Activated naive CD8-positive, alpha-beta T cell treated with anti-CD3 and anti-CD28 coated beads, Interleukin-2, amount 50 U/mL, for 24 hours (primary cell): ENCODE measurements at regions not wholly inside any gene's neighbourhood (a gene's known extent, or its start where the extent isn't known, plus 50 kb on each side); places are given as distances from the start of the nearest gene placed in this dataset.

ENCODE experiments used
- ATAC-seq: fragments of 150-1000 bp; cut with Tn5 transposase; one replicate; pipeline ENCODE4 v1.10.0; 2021
- DNase-seq: peaks from one replicate; pipeline ENCODE4 v3.0.0; 2021
- H3K27ac Mint-ChIP-seq: one replicate; pipeline ENCODE4 v1.8.0; 2021; ENCODE audit warnings: mild to moderate bottlenecking, mixed read lengths
- H3K27me3 Mint-ChIP-seq: one replicate; pipeline ENCODE4 v1.8.0; 2021; ENCODE audit warnings: mixed read lengths
- H3K36me3 Mint-ChIP-seq: one replicate; pipeline ENCODE4 v1.8.0; 2021; ENCODE audit warnings: low read depth, mixed read lengths
- H3K4me1 Mint-ChIP-seq: one replicate; pipeline ENCODE4 v1.8.0; 2021; ENCODE audit warnings: mixed read lengths
- H3K4me3 Mint-ChIP-seq: one replicate; pipeline ENCODE4 v1.8.0; 2021; ENCODE audit warnings: mild to moderate bottlenecking, moderate library complexity, mixed read lengths
- H3K9me3 Mint-ChIP-seq: one replicate; pipeline ENCODE4 v1.8.0; 2021; ENCODE audit warnings: mixed read lengths

GRCh38 chr10:10327934-10328333, 689.7 kb upstream of the CELF2 start:
- Mint-ChIP-seq H3K9me3 (no peaks in the 10 kb centered on the region), H3K4me3 (no peak overlapping the region), H3K27ac (no peak overlapping the region), H3K27me3 (peaks cover 4% of the 10 kb centered on the region), H3K4me1 (no peaks in the 10 kb centered on the region), H3K36me3 (no peaks in the 10 kb centered on the region)
- ATAC-seq = no peak
- no peak for DNase-seq

DNA sequence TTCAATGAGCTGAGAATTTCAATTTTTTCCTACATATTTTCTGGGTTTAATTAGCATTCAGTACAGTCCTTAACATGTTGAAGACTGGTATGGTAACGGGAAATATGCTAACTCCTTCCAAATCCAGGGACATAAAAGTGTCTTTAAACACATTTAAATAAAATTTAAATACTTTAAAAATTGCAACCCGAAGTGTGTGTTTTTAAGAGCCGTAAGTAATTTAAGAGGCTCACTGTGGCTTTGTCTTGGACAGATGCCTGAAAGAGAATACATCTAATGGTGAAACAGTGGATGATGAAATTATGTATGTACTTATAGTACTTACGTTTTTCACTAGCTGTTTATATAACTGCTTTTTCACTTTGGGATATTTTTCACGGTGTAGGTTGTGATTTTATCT, 687.3 kb upstream of the CELF2 start:
- no peak for ATAC-seq
- no peak overlapping the region for H3K27ac Mint-ChIP-seq
- no peak overlapping the region for H3K4me3 Mint-ChIP-seq
- H3K9me3 Mint-ChIP-seq = no peaks in the 10 kb centered on the region
- no peaks in the 10 kb centered on the region for H3K4me1 Mint-ChIP-seq
- no peak for DNase-seq
- peaks cover 9% of the 10 kb centered on the region for H3K27me3 Mint-ChIP-seq
- H3K36me3 Mint-ChIP-seq = no peaks in the 10 kb centered on the region

- DNase-seq (no peak), ATAC-seq (no peak)
- Mint-ChIP-seq H3K27me3 (peaks cover 13% of the 10 kb centered on the region), H3K4me1 (no peaks in the 10 kb centered on the region), H3K9me3 (no peaks in the 10 kb centered on the region), H3K4me3 (no peak overlapping the region), H3K36me3 (no peaks in the 10 kb centered on the region), H3K27ac (no peak overlapping the region)
These were observed 684.9 kb upstream of the CELF2 start for GRCh38 chr10:10332786-10333185.

DNA sequence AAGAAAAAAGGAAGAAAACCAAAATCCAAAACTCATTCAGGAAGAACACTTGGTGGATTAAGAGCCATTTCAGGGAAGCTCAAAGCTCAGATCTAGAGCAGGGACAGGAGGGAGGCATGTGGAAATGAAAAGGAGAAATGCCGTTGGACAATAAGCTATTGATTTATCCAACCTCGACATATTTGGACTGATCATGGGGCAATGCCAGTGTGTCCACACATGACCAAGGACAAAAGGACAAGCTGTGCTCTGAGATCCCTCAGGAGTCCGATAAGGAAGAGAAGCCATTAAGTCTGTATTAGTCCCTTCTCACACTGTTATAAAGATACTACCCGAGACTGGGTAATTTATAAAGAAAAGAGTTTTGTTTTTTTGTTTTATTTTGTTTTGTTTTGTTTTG, 684.0 kb upstream of the CELF2 start:
- no peak overlapping the region for H3K4me3 Mint-ChIP-seq
- ATAC-seq (no peak), DNase-seq (no peak)
- no peaks in the 10 kb centered on the region for H3K4me1 Mint-ChIP-seq
- peaks cover 13% of the 10 kb centered on the region for H3K27me3 Mint-ChIP-seq
- H3K9me3 Mint-ChIP-seq = no peaks in the 10 kb centered on the region
- no peaks in the 10 kb centered on the region for H3K36me3 Mint-ChIP-seq
- no peak overlapping the region for H3K27ac Mint-ChIP-seq

DNA sequence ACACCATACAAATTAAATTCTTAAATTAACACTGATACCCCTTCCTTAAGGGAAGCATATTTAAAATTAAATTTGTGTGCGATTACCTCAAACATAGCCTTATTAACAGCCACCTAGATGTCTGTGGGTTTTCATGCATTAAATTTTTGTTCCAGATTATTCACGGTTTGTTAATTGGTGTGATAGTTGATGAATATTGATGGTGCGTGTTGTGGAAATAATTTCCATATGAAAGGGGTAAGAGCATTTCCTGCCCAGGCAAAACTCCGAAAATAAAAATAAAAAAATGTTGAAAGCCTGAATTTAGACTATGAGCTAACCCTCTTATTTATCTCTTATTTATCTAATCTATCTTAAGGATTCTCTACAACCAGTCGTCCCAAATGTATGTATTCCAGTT, 679.3 kb upstream of the CELF2 start:
- peaks cover 14% of the 10 kb centered on the region for H3K27me3 Mint-ChIP-seq
- H3K36me3 Mint-ChIP-seq = no peaks in the 10 kb centered on the region
- H3K4me1 Mint-ChIP-seq = no peaks in the 10 kb centered on the region
- no peaks in the 10 kb centered on the region for H3K9me3 Mint-ChIP-seq
- no peak overlapping the region for H3K4me3 Mint-ChIP-seq
- no peak for ATAC-seq
- no peak overlapping the region for H3K27ac Mint-ChIP-seq
- no peak for DNase-seq

- Mint-ChIP-seq H3K9me3 (peaks cover 4% of the 10 kb centered on the region), H3K4me1 (no peaks in the 10 kb centered on the region), H3K36me3 (no peaks in the 10 kb centered on the region), H3K27ac (no peak overlapping the region), H3K27me3 (peaks cover 2% of the 10 kb centered on the region), H3K4me3 (no peak overlapping the region)
- DNase-seq = no peak
- ATAC-seq = no peak
These were observed 671.1 kb upstream of the CELF2 start for GRCh38 chr10:10346390-10347150.

DNA sequence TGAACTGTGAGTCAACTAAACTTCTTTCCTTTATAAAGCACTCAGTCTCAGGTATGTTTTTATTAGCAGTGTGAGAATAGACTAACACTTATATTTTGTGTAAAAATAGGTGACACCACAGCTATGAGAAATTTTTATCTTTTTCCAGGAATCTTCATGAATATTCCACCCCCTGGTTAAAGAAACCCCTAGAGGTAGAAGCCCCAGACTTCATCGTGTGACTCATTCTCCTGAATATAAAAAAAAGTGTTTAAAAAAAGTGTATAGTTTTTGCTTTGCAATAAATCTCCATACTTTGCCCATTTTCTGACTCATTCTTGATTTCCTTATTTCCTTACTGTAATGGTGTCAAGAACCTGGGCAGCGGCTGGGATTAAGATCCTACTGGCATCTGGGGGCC, 667.6 kb upstream of the CELF2 start:
- no peak for DNase-seq
- no peak for ATAC-seq
- H3K9me3 Mint-ChIP-seq = no peaks in the 10 kb centered on the region
- H3K27me3 Mint-ChIP-seq = peaks cover 2% of the 10 kb centered on the region
- no peaks in the 10 kb centered on the region for H3K4me1 Mint-ChIP-seq
- H3K36me3 Mint-ChIP-seq = no peaks in the 10 kb centered on the region
- no peak overlapping the region for H3K27ac Mint-ChIP-seq
- H3K4me3 Mint-ChIP-seq = no peak overlapping the region

- no peaks in the 10 kb centered on the region for H3K36me3 Mint-ChIP-seq
- H3K4me1 Mint-ChIP-seq = no peaks in the 10 kb centered on the region
These were observed 666.2 kb upstream of the CELF2 start for GRCh38 chr10:10351451-10351850.

GRCh38 chr10:10353326-10353868, 664.3 kb upstream of the CELF2 start:
- Mint-ChIP-seq H3K36me3 (no peaks in the 10 kb centered on the region), H3K4me3 (no peak overlapping the region), H3K4me1 (no peaks in the 10 kb centered on the region), H3K27ac (no peak overlapping the region), H3K27me3 (peaks cover 2% of the 10 kb centered on the region), H3K9me3 (no peaks in the 10 kb centered on the region)
- ATAC-seq = no peak
- DNase-seq = no peak

More at GRCh38 chr10:10351451-10351850, 666.2 kb upstream of the CELF2 start:
- ATAC-seq (no peak), DNase-seq (no peak)
- no peaks in the 10 kb centered on the region for H3K9me3 Mint-ChIP-seq
- no peak overlapping the region for H3K27ac Mint-ChIP-seq
- peaks cover 2% of the 10 kb centered on the region for H3K27me3 Mint-ChIP-seq
- H3K4me3 Mint-ChIP-seq = no peak overlapping the region

DNA sequence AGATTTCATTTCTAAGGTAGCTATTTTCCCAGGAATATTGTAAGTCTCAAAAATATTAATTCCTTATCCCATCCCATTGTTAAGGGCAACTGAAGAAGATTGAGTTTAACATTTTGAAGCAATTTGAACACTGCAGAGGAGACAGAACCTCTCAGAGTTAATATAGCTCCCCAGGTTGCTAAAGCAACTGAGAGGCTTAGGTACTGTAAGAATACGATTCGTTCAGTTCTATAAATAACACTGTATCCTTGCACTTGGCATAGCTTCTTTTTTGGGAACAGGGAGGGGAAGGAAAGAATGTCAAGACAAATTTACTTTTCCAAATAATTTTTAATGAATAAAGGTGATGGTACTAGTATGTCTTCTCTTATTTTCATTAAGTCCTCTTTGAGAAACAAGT, 658.4 kb upstream of the CELF2 start:
- H3K27ac Mint-ChIP-seq = no peak overlapping the region
- no peaks in the 10 kb centered on the region for H3K4me1 Mint-ChIP-seq
- no peaks in the 10 kb centered on the region for H3K36me3 Mint-ChIP-seq
- DNase-seq = no peak
- H3K9me3 Mint-ChIP-seq = no peaks in the 10 kb centered on the region
- H3K27me3 Mint-ChIP-seq = peaks cover 16% of the 10 kb centered on the region
- H3K4me3 Mint-ChIP-seq = no peak overlapping the region
- no peak for ATAC-seq

GRCh38 chr10:10361301-10361885, 656.3 kb upstream of the CELF2 start:
- Mint-ChIP-seq H3K9me3 (no peaks in the 10 kb centered on the region), H3K36me3 (no peaks in the 10 kb centered on the region), H3K4me3 (no peak overlapping the region), H3K27ac (no peak overlapping the region), H3K27me3 (peaks cover 19% of the 10 kb centered on the region), H3K4me1 (no peaks in the 10 kb centered on the region)
- DNase-seq (no peak), ATAC-seq (no peak)

DNA sequence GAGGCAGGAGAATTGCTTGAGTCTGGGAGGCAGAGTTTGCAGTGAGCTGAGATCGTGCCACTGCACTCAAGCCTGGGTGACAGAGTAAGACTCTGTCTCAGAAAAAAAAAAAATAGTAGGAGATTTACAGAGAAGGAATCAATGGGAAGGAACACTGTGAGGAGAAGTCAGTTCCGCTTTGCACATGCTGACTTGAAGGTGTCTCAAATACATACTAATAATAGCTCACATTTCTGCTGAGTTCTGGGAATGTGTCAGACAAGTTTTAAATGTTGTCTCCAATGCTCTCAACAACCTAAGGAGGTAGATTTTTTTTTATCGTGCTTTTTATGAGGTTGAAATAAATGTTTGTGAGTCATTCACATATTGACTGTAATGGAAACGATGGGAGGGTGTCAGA, 654.9 kb upstream of the CELF2 start:
- Mint-ChIP-seq H3K27me3 (peaks cover 19% of the 10 kb centered on the region), H3K27ac (no peak overlapping the region), H3K9me3 (no peaks in the 10 kb centered on the region), H3K36me3 (no peaks in the 10 kb centered on the region), H3K4me3 (no peak overlapping the region), H3K4me1 (no peaks in the 10 kb centered on the region)
- no peak for DNase-seq
- ATAC-seq = no peak

DNA sequence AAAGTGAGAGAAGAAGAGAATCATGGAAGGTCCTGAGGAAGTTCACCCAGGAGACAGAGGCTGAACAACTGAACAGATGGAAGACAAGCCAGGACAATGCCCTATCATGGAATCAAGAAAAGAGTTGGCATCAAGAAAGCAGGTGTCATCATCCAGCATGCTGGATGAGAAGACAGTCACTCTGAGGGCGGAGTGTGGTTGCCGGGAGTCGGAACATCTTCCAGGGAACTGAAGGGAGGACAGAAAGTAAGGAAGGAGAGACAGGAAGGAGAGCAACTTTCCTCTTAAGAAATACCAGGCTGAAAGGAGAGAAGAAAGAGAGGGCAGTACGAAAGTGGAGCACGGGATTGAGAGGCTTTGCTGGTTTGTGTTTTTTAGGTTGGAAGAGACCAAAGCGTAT, 654.5 kb upstream of the CELF2 start:
- DNase-seq = no peak
- Mint-ChIP-seq H3K4me1 (no peaks in the 10 kb centered on the region), H3K27ac (no peak overlapping the region), H3K9me3 (no peaks in the 10 kb centered on the region), H3K36me3 (no peaks in the 10 kb centered on the region), H3K4me3 (no peak overlapping the region), H3K27me3 (peaks cover 19% of the 10 kb centered on the region)
- ATAC-seq = no peak

GRCh38 chr10:10364902-10365301, 652.8 kb upstream of the CELF2 start:
- H3K27me3 Mint-ChIP-seq = peaks cover 16% of the 10 kb centered on the region
- ATAC-seq = no peak
- H3K36me3 Mint-ChIP-seq = no peaks in the 10 kb centered on the region
- no peaks in the 10 kb centered on the region for H3K4me1 Mint-ChIP-seq
- no peak overlapping the region for H3K27ac Mint-ChIP-seq
- no peaks in the 10 kb centered on the region for H3K9me3 Mint-ChIP-seq
- DNase-seq = no peak
- no peak overlapping the region for H3K4me3 Mint-ChIP-seq

- Mint-ChIP-seq H3K36me3 (no peaks in the 10 kb centered on the region), H3K27me3 (peaks cover 12% of the 10 kb centered on the region), H3K4me1 (no peaks in the 10 kb centered on the region), H3K4me3 (no peak overlapping the region), H3K9me3 (no peaks in the 10 kb centered on the region), H3K27ac (no peak overlapping the region)
- DNase-seq = no peak
- ATAC-seq = no peak
These were observed 652.0 kb upstream of the CELF2 start for GRCh38 chr10:10365676-10366075.
